HCT116 (cell line): ENCODE measurements at regions not wholly inside any gene's neighbourhood (a gene's known extent, or its start where the extent isn't known, plus 50 kb on each side); places are given as distances from the start of the nearest gene placed in this dataset.

ENCODE experiments used
- ATAC-seq: fragments of 200-7000 bp; cut with Tn5 transposase; 2 replicates; pipeline ENCODE4 v1.9.1; 2020; ENCODE audit warnings: mild to moderate bottlenecking, moderate library complexity
- BruUV-seq: library from RNA; stranded (reverse); fragments of 400-500 nt; replicated peaks from 2 replicates; lab custom pipeline; 2021; lab: Mats Ljungman, UMichigan
- CTCF ChIA-PET: fragments of 300-600 bp; sonication (Branson Sonifier 250); formaldehyde crosslinking; loops from one replicate; lab custom pipeline; 2021; ENCODE audit warnings: antibody characterized with exemption; lab: Charles Lee
- POLR2A ChIA-PET: fragments of 300-600, 350-600 bp; sonication (Branson Sonifier 250); formaldehyde crosslinking; loops from one replicate; lab custom pipeline; 2021; ENCODE audit warnings: antibody characterized with exemption; lab: Charles Lee
- RAD21 ChIA-PET, 2 experiments: fragments of 300-600 bp; sonication (Branson Sonifier 250); formaldehyde crosslinking; loops; one replicate each; lab custom pipeline; 2023; ENCODE audit warnings: low total read pairs in 2 of 2; ENCODE audit not compliant: uncharacterized antibody in 2 of 2, unreplicated experiment in 2 of 2, low non-redundant PET in 1 of 2; lab: Charles Lee
- DNase-seq: peaks from one replicate; pipeline ENCODE4 v3.0.0-alpha.2; 2010; ENCODE audit warnings: low read depth, low spot score
- H2AFZ ChIP-seq: fragments of 200-600 bp; shearing (Covaris generic), sonication (generic); 2 replicates; pipeline ENCODE4 v1.6.1; 2017; ENCODE audit warnings: low read depth, mixed run types, mixed read lengths, antibody characterized with exemption, low read length; ENCODE audit not compliant: poor library complexity, severe bottlenecking
- H3K27ac ChIP-seq: 2 replicates; pipeline ENCODE4 v1.5.1; 2012; ENCODE audit warnings: low read depth, low read length
- H3K27me3 ChIP-seq: fragments of 200-600 bp; sonication (generic); 2 replicates; pipeline ENCODE4 v1.6.1; 2016; ENCODE audit warnings: mixed run types, low read length, mixed read lengths; ENCODE audit not compliant: insufficient read depth
- H3K36me3 ChIP-seq, 2 experiments: fragments of 200-500 bp in 1 of 2; fragments of 200-600 bp in 1 of 2; sonication (Bioruptor generic) in 1 of 2; sonication (generic) in 1 of 2; 2 replicates each; pipeline versions ENCODE4 v1.5.1 to v1.6.1; 2014 to 2016; ENCODE audit warnings: low read length in 2 of 2, inconsistent platforms in 1 of 2, mixed read lengths in 1 of 2, mixed run types in 1 of 2; ENCODE audit not compliant: insufficient read depth in 2 of 2, control insufficient read depth in 1 of 2
- H3K4me1 ChIP-seq, 2 experiments: fragments of 200-600 bp in 1 of 2; sonication (generic) in 1 of 2; 2 replicates each; pipeline versions ENCODE4 v1.5.1 to v1.6.1; 2012 to 2017; ENCODE audit warnings: low read length in 2 of 2, inconsistent platforms in 1 of 2, mild to moderate bottlenecking in 1 of 2, mixed read lengths in 1 of 2, mixed run types in 1 of 2, moderate library complexity in 1 of 2; ENCODE audit not compliant: insufficient read depth in 2 of 2, control insufficient read depth in 1 of 2
- H3K4me2 ChIP-seq: fragments of 200-600 bp; sonication (generic); 2 replicates; pipeline ENCODE4 v1.6.1; 2017; ENCODE audit warnings: mixed run types, low read length, mixed read lengths
- H3K4me3 ChIP-seq, 2 experiments: fragments of 200-600 bp in 1 of 2; sonication (generic) in 1 of 2; replicated peaks in 1 of 2; 2 replicates each; pipeline ENCODE4 v1.5.1; 2011 to 2016; ENCODE audit warnings: low read length in 2 of 2, control low read depth in 1 of 2, low read depth in 1 of 2, mild to moderate bottlenecking in 1 of 2, mixed read lengths in 1 of 2, mixed run types in 1 of 2
- H3K79me2 ChIP-seq: fragments of 200-600 bp; sonication (generic); 2 replicates; pipeline ENCODE4 v1.6.1; 2017; ENCODE audit warnings: mild to moderate bottlenecking, mixed run types, low read length, moderate library complexity, mixed read lengths; ENCODE audit not compliant: insufficient read depth
- H3K9ac ChIP-seq: fragments of 200-600 bp; sonication (generic); 2 replicates; pipeline ENCODE4 v1.6.1; 2016; ENCODE audit warnings: low read length, mixed read lengths
- H3K9me2 ChIP-seq: fragments of 200-600 bp; sonication (generic), shearing (Covaris generic); 2 replicates; pipeline ENCODE4 v1.6.1; 2017; ENCODE audit warnings: mixed run types, mild to moderate bottlenecking, moderate library complexity; ENCODE audit not compliant: insufficient read depth
- H3K9me3 ChIP-seq, 2 experiments: fragments of 200-500 bp in 1 of 2; fragments of 200-600 bp in 1 of 2; sonication (Bioruptor generic) in 1 of 2; sonication (generic) in 1 of 2; 2 replicates each; pipeline ENCODE4 v1.6.1; 2014 to 2017; ENCODE audit warnings: low read length in 2 of 2, mixed read lengths in 2 of 2, inconsistent platforms in 1 of 2, low read depth in 1 of 2, mild to moderate bottlenecking in 1 of 2, mixed run types in 1 of 2, moderate library complexity in 1 of 2; ENCODE audit not compliant: control insufficient read depth in 1 of 2, insufficient read depth in 1 of 2
- H4K20me1 ChIP-seq: fragments of 200-600 bp; sonication (generic), shearing (Covaris generic); 2 replicates; pipeline ENCODE4 v1.6.1; 2017; ENCODE audit warnings: mixed run types, mild to moderate bottlenecking, moderate library complexity; ENCODE audit not compliant: insufficient read depth
- ATF3 ChIP-seq: IDR thresholded peaks from 2 replicates; pipeline ENCODE4 v1.6.1; 2012
- CBX3 ChIP-seq: IDR thresholded peaks from 2 replicates; pipeline ENCODE4 v1.6.1; 2012; ENCODE audit warnings: low read depth
- CEBPB ChIP-seq: IDR thresholded peaks from 2 replicates; pipeline ENCODE4 v1.6.1; 2012; ENCODE audit warnings: low read depth
- CTCF ChIP-seq, 3 experiments: fragments of 200-600 bp in 1 of 3; sonication (generic) in 1 of 3; IDR thresholded peaks in 2 of 3; conservative IDR thresholded peaks in 1 of 3; 2 replicates each; pipeline ENCODE4 v1.5.1; 2012 to 2017; ENCODE audit warnings: low read depth in 2 of 3, low read length in 2 of 3, antibody characterized with exemption in 1 of 3, borderline replicate concordance in 1 of 3, control low read depth in 1 of 3, mild to moderate bottlenecking in 1 of 3, mixed read lengths in 1 of 3, mixed run types in 1 of 3, moderate library complexity in 1 of 3; ENCODE audit not compliant: insufficient read depth in 1 of 3
- EGR1 ChIP-seq: IDR thresholded peaks from 2 replicates; pipeline ENCODE4 v1.6.1; 2012; ENCODE audit warnings: low read depth
- ELF1 ChIP-seq: IDR thresholded peaks from 2 replicates; pipeline ENCODE4 v1.6.1; 2012; ENCODE audit warnings: low read depth, borderline replicate concordance
- EZH2 ChIP-seq: fragments of 200-600 bp; sonication (generic); IDR thresholded peaks from 2 replicates; pipeline ENCODE4 v1.6.1; 2017; ENCODE audit warnings: antibody characterized with exemption, mixed run types
- JUND ChIP-seq: IDR thresholded peaks from 2 replicates; pipeline ENCODE4 v1.6.1; 2012
- POLR2A ChIP-seq: IDR thresholded peaks from 2 replicates; pipeline ENCODE4 v1.7.0; 2011; ENCODE audit warnings: borderline replicate concordance; ENCODE audit not compliant: insufficient read depth, insufficient read length; ENCODE audit errors: extremely low read depth
- RAD21 ChIP-seq: IDR thresholded peaks from 2 replicates; pipeline ENCODE4 v1.6.1; 2012; ENCODE audit warnings: low read depth, mild to moderate bottlenecking
- SIN3A ChIP-seq: IDR thresholded peaks from 2 replicates; pipeline ENCODE4 v1.6.1; 2012; ENCODE audit warnings: low read depth
- SP1 ChIP-seq: IDR thresholded peaks from 2 replicates; pipeline ENCODE4 v1.6.1; 2012; ENCODE audit warnings: low read depth
- TCF7L2 ChIP-seq: IDR thresholded peaks from 2 replicates; pipeline ENCODE4 v1.7.0; 2011; ENCODE audit warnings: borderline replicate concordance, inconsistent platforms; ENCODE audit not compliant: insufficient read depth, insufficient read length; ENCODE audit errors: extremely low read depth
- YY1 ChIP-seq: IDR thresholded peaks from 2 replicates; pipeline ENCODE4 v1.6.1; 2011; ENCODE audit warnings: low read length, low read depth, moderate library complexity, mild to moderate bottlenecking; ENCODE audit not compliant: insufficient replicate concordance; ENCODE audit errors: extremely low read depth
- ZBTB33 ChIP-seq: IDR thresholded peaks from 2 replicates; pipeline ENCODE4 v1.6.1; 2011; ENCODE audit warnings: mild to moderate bottlenecking, low read length, moderate library complexity; ENCODE audit not compliant: insufficient replicate concordance; ENCODE audit errors: extremely low read depth
- ZNF274 ChIP-seq: fragments of 200-500 bp; sonication (Bioruptor generic); IDR thresholded peaks from 2 replicates; pipeline ENCODE4 v1.6.1; 2014; ENCODE audit warnings: mild to moderate bottlenecking, low read depth, low read length, inconsistent platforms
- intact Hi-C: fragments of 100-400 bp; cut with micrococcal nuclease; formaldehyde crosslinking; loops from 2 replicates; pipeline ENCODE4 v1.10.0; 2022
- TF ChIP-seq, protein P1 (sequence below): IDR thresholded peaks from 2 replicates; pipeline ENCODE4 v1.6.1; 2012; ENCODE audit warnings: low read depth
- TF ChIP-seq, protein P2 (sequence below): IDR thresholded peaks from 2 replicates; pipeline ENCODE4 v1.6.1; 2012

- no peak overlapping the region for H3K27ac ChIP-seq
- CTCF ChIA-PET = no interaction called here
Measured at GRCh38 chr9:682633-683508, 158.6 kb upstream of the DMRT1 start.

More at GRCh38 chr9:682633-683508, 158.6 kb upstream of the DMRT1 start:
- no peak for TF ChIP-seq SP1
- no peak for TF ChIP-seq POLR2A
- TF ChIP-seq, protein P1, sequence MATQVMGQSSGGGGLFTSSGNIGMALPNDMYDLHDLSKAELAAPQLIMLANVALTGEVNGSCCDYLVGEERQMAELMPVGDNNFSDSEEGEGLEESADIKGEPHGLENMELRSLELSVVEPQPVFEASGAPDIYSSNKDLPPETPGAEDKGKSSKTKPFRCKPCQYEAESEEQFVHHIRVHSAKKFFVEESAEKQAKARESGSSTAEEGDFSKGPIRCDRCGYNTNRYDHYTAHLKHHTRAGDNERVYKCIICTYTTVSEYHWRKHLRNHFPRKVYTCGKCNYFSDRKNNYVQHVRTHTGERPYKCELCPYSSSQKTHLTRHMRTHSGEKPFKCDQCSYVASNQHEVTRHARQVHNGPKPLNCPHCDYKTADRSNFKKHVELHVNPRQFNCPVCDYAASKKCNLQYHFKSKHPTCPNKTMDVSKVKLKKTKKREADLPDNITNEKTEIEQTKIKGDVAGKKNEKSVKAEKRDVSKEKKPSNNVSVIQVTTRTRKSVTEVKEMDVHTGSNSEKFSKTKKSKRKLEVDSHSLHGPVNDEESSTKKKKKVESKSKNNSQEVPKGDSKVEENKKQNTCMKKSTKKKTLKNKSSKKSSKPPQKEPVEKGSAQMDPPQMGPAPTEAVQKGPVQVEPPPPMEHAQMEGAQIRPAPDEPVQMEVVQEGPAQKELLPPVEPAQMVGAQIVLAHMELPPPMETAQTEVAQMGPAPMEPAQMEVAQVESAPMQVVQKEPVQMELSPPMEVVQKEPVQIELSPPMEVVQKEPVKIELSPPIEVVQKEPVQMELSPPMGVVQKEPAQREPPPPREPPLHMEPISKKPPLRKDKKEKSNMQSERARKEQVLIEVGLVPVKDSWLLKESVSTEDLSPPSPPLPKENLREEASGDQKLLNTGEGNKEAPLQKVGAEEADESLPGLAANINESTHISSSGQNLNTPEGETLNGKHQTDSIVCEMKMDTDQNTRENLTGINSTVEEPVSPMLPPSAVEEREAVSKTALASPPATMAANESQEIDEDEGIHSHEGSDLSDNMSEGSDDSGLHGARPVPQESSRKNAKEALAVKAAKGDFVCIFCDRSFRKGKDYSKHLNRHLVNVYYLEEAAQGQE = no peak
- no peak for TF ChIP-seq JUND
- TF ChIP-seq ZBTB33 = no peak
- no peak for TF ChIP-seq CTCF (IDR thresholded peaks at IDR 0.05 in 2 of 3, conservative IDR thresholded peaks at IDR 0.05 in 1 of 3; ENCODE audit: borderline replicate concordance in 1 of 3, insufficient read depth in 1 of 3, low read depth in 2 of 3, low read length in 2 of 3)
- no peak for TF ChIP-seq CBX3
- TF ChIP-seq ELF1 = no peak
- no peak for TF ChIP-seq TCF7L2
- no peak for TF ChIP-seq ZNF274
- TF ChIP-seq ATF3 = no peak
- TF ChIP-seq, protein P2, sequence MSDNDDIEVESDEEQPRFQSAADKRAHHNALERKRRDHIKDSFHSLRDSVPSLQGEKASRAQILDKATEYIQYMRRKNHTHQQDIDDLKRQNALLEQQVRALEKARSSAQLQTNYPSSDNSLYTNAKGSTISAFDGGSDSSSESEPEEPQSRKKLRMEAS = no peak
- TF ChIP-seq EGR1 = no peak
- no peak for TF ChIP-seq EZH2
- no peak for TF ChIP-seq RAD21
- TF ChIP-seq SIN3A = no peak
- no peak for TF ChIP-seq YY1
- no peak for TF ChIP-seq CEBPB
- Histone ChIP-seq H3K9ac (no peak overlapping the region), H3K36me3 (no peaks in the 10 kb centered on the region), H2AFZ (no peak overlapping the region), H3K27me3 (no peaks in the 10 kb centered on the region), H3K79me2 (no peaks in the 10 kb centered on the region), H3K9me2 (no peaks in the 10 kb centered on the region), H3K4me3 (no peak overlapping the region), H3K9me3 (no peaks in the 10 kb centered on the region), H3K4me2 (no peak overlapping the region), H3K4me1 (no peaks in the 10 kb centered on the region), H4K20me1 (no peaks in the 10 kb centered on the region)
- BruUV-seq = no TSS peak
- ChIA-PET POLR2A (no interaction called here), RAD21 (no interaction called here)
- intact Hi-C loops = no loop called here
- ATAC-seq (no peak), DNase-seq (no peak)
